ENCODE measurements at regions not wholly inside any gene's neighbourhood (a gene's known extent, or its start where the extent isn't known, plus 50 kb on each side); places are given as distances from the start of the nearest gene placed in this dataset.

DNA sequence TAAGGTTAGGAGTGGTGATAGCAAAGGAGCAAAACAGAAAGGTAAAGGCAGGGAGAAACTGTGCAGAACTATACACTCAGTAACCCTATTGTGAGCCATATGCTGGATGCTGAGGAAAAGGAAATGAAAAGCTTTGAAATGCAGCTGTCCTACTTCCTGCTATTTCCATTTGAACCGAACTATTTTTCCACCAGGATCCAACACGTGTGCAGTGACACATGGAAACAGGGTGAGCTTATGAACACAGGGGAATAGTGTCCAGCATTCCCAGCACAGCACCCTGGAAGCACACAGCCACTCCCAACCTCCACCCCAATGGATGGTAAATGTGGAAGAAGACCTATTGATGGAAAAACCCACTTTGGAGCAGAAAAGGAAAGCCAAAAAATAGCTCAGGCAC, 69.0 kb upstream of the SLC12A2 start (continued):
- TF ChIP-seq YY1 (IDR thresholded peaks at IDR 0.05; ENCODE audit: low read depth, low read length) (no peak), SAP30 (IDR thresholded peaks at IDR 0.05; ENCODE audit: insufficient read depth, insufficient replicate concordance, low read length) (no peak)
- TF ChIP-seq, protein P1, sequence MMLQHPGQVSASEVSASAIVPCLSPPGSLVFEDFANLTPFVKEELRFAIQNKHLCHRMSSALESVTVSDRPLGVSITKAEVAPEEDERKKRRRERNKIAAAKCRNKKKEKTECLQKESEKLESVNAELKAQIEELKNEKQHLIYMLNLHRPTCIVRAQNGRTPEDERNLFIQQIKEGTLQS (IDR thresholded peaks at IDR 0.05; ENCODE audit: insufficient read depth, low read depth, low read length), result no peak
